Activated naive CD8-positive, alpha-beta T cell treated with anti-CD3 and anti-CD28 coated beads, Interleukin-2, amount 50 U/mL, for 24 hours (primary cell): ENCODE measurements at regions not wholly inside any gene's neighbourhood (a gene's known extent, or its start where the extent isn't known, plus 50 kb on each side); places are given as distances from the start of the nearest gene placed in this dataset.

ENCODE experiments used
- ATAC-seq: fragments of 150-1000 bp; cut with Tn5 transposase; one replicate; pipeline ENCODE4 v1.10.0; 2021
- DNase-seq: peaks from one replicate; pipeline ENCODE4 v3.0.0; 2021
- H3K27ac Mint-ChIP-seq: one replicate; pipeline ENCODE4 v1.8.0; 2021; ENCODE audit warnings: mild to moderate bottlenecking, mixed read lengths
- H3K27me3 Mint-ChIP-seq: one replicate; pipeline ENCODE4 v1.8.0; 2021; ENCODE audit warnings: mixed read lengths
- H3K36me3 Mint-ChIP-seq: one replicate; pipeline ENCODE4 v1.8.0; 2021; ENCODE audit warnings: low read depth, mixed read lengths
- H3K4me1 Mint-ChIP-seq: one replicate; pipeline ENCODE4 v1.8.0; 2021; ENCODE audit warnings: mixed read lengths
- H3K4me3 Mint-ChIP-seq: one replicate; pipeline ENCODE4 v1.8.0; 2021; ENCODE audit warnings: mild to moderate bottlenecking, moderate library complexity, mixed read lengths
- H3K9me3 Mint-ChIP-seq: one replicate; pipeline ENCODE4 v1.8.0; 2021; ENCODE audit warnings: mixed read lengths

DNA sequence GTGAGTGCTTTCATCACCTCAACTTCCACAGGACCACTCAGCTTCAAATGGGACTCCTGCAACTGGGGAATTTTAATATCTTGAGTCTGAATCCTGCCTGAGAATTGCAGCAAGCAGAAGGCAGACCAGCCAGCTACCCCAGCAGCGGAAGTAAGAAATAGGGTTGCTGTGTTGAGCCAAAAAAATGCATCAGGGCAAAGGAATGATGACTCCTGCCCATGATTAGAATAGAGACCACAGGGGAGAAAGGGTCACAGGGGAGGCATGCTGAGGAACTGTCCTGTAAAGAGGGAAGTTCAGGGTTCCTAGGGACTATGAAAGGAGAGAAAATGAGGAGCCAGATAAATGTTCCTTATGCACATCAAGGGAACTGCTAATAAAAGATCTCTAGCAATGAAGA is 370.2 kb downstream of the KCTD12 start:
- no peak for DNase-seq
- H3K27me3 Mint-ChIP-seq: peaks cover 18% of the 10 kb centered on the region
- no peaks in the 10 kb centered on the region for H3K36me3 Mint-ChIP-seq
- H3K27ac Mint-ChIP-seq: no peak overlapping the region
- no peaks in the 10 kb centered on the region for H3K9me3 Mint-ChIP-seq
- no peak for ATAC-seq
- no peak overlapping the region for H3K4me3 Mint-ChIP-seq
- H3K4me1 Mint-ChIP-seq: no peaks in the 10 kb centered on the region

DNA sequence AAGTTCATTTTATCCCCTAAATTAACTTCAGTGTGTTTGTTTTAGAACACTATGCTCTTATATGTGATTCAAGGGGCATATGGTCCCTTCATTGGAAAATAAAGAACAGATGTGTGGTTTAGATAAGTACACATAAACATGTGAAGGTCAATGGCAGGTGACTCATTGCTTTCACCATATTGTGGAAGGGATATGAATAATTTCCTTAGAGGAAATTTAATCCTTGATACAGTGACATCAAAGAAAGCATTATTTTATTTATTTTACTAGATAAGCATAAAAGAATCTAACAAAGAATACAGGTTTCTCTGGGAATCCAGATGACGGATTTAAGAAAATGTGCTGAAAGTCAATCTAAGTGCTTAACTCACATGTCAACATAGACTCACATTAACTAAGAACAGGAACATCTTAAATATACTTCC is 373.5 kb downstream of the KCTD12 start:
- no peak overlapping the region for H3K27ac Mint-ChIP-seq
- peak; percentile 57 for ATAC-seq
- H3K27me3 Mint-ChIP-seq: peaks cover 15% of the 10 kb centered on the region

DNA sequence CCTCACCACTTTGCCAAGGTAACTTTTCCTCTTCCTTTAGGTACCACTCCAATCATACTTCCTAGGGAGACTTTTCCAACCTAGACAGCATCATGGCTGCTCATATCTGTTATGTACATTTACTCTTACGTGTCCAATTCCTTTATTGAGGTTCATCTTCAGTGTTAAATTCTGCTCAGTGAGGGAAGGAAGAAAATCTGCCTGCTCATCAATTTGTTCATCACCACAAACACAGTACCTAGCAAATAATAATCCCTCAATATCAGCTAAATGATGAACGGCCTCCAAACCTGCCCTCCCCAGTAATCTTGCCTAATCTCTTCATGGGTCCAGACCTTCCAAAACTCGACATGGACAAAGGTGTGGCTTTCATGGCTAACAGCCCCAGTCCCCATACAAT is 380.8 kb downstream of the KCTD12 start:
- H3K36me3 Mint-ChIP-seq: no peaks in the 10 kb centered on the region
- H3K4me1 Mint-ChIP-seq: no peaks in the 10 kb centered on the region
- H3K4me3 Mint-ChIP-seq: no peak overlapping the region
- no peak for DNase-seq
- no peaks in the 10 kb centered on the region for H3K9me3 Mint-ChIP-seq
- H3K27me3 Mint-ChIP-seq: peaks cover 11% of the 10 kb centered on the region
- no peak overlapping the region for H3K27ac Mint-ChIP-seq
- ATAC-seq: no peak

More for the DNA sequence above, 373.5 kb downstream of the KCTD12 start:
- Mint-ChIP-seq H3K4me3 (no peak overlapping the region), H3K4me1 (no peaks in the 10 kb centered on the region), H3K36me3 (no peaks in the 10 kb centered on the region), H3K9me3 (no peaks in the 10 kb centered on the region)
- DNase-seq: no peak

DNA sequence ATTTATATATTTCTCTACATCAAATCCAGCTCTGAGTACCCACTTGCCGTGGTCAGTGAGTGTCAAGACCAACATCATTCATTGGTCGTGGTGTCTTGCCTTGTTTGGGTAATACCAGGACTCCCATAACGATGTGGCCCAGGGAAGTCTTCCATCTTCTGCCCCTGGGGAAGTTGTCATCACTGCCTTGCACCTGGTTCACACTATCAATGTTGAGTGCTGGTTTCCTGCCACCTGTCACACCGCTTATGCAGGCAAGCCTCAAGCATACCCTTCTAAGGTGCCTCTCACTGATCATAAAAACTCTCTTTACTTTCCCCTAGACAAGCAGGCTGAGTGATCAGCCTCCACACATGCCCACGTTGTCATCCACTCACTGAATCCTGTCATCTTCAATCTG is 382.4 kb downstream of the KCTD12 start:
- ATAC-seq (no peak), DNase-seq (no peak)
- H3K9me3 Mint-ChIP-seq: no peaks in the 10 kb centered on the region
- H3K4me3 Mint-ChIP-seq: no peak overlapping the region
- H3K36me3 Mint-ChIP-seq: no peaks in the 10 kb centered on the region
- H3K27me3 Mint-ChIP-seq: peaks cover 16% of the 10 kb centered on the region
- H3K4me1 Mint-ChIP-seq: no peaks in the 10 kb centered on the region
- H3K27ac Mint-ChIP-seq: no peak overlapping the region

DNA sequence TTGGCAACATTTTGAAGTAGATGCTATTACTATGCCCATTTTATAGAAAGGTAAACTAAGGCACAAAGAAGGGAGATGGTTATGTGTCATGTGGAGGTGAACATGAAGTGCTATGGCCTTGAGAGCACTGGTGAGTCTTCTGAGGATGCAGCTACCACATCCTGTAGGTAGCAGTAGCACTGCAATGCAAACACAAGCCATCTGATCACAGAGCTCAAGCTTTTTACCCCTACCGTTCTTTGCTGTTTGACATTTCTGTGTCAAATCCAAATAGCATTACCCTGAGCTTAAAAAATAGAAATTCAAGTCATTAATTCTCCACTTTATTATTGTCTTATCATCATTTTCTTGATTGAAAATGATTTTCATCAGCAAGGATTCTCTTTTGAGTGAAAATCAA is 382.9 kb downstream of the KCTD12 start:
- no peak overlapping the region for H3K4me3 Mint-ChIP-seq
- H3K27me3 Mint-ChIP-seq: peaks cover 16% of the 10 kb centered on the region
- H3K4me1 Mint-ChIP-seq: no peaks in the 10 kb centered on the region
- no peaks in the 10 kb centered on the region for H3K9me3 Mint-ChIP-seq
- H3K36me3 Mint-ChIP-seq: no peaks in the 10 kb centered on the region
- no peak for ATAC-seq
- H3K27ac Mint-ChIP-seq: no peak overlapping the region
- no peak for DNase-seq

DNA sequence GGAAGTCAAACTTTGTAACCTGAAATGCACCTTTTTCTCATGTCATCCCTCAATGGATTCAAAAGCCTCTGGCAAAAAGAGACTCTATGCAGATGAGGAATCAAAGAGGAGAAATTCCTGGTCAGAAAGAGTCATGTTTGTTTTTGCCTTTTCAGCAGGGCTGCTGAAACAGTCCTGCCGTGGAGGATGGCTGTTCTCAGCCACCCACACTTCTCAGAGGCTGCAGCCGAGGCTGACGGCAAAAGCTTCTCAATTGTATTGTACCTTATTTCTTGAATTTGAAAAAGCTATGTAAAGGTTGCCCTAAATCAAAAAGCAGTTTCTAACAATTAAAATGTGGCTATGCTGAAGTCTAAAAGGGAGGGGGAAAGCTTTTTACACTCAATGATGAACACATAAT is 385.3 kb downstream of the KCTD12 start:
- Mint-ChIP-seq H3K4me3 (no peak overlapping the region), H3K27ac (no peak overlapping the region), H3K27me3 (peaks cover 12% of the 10 kb centered on the region), H3K4me1 (no peaks in the 10 kb centered on the region), H3K36me3 (no peaks in the 10 kb centered on the region), H3K9me3 (no peaks in the 10 kb centered on the region)
- ATAC-seq: no peak
- no peak for DNase-seq

DNA sequence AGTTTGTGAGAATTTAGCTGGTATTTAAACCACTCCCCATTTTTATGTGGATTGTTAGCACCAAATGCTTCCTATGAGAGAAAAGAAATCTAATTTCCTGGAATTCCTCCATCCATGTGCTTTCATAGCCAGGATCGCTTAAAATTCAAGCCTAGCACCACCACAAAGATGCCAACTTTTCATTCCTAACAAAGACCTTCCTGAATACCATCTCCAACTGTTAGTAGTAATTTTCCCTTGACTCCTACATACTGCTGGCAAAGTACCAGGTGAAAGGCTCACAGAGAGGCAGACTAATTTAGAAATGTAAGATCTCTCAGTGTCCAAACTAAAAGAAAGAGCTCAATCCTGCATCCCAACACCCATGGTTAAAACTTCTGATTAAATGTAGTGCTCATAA is 386.3 kb downstream of the KCTD12 start:
- Mint-ChIP-seq H3K27ac (no peak overlapping the region), H3K9me3 (no peaks in the 10 kb centered on the region), H3K4me3 (no peak overlapping the region), H3K27me3 (peaks cover 7% of the 10 kb centered on the region), H3K36me3 (no peaks in the 10 kb centered on the region), H3K4me1 (no peaks in the 10 kb centered on the region)
- ATAC-seq (no peak), DNase-seq (no peak)

DNA sequence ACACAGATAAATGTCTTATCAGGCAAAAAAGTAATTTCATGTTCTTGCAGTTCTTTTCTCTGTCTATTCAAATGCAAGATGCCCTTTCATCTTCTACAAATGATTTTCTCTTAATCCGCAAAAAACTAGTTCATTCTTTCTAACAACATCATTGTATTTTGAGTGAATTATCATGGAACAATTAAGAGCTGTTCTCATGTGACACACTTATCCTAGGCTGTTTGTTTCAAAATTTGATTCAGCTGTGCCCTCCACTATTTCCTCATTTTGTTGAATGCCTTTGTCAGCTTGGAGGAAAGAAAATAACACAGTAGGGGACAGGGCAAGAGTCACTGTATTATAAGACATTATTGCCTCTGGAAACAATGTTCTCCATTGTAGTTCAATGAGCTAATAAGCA is 396.9 kb downstream of the KCTD12 start:
- H3K36me3 Mint-ChIP-seq: no peaks in the 10 kb centered on the region
- no peak overlapping the region for H3K27ac Mint-ChIP-seq
- no peak for ATAC-seq
- peaks cover 2% of the 10 kb centered on the region for H3K27me3 Mint-ChIP-seq
- no peak for DNase-seq
- no peak overlapping the region for H3K4me3 Mint-ChIP-seq
- H3K4me1 Mint-ChIP-seq: no peaks in the 10 kb centered on the region
- H3K9me3 Mint-ChIP-seq: no peaks in the 10 kb centered on the region

DNA sequence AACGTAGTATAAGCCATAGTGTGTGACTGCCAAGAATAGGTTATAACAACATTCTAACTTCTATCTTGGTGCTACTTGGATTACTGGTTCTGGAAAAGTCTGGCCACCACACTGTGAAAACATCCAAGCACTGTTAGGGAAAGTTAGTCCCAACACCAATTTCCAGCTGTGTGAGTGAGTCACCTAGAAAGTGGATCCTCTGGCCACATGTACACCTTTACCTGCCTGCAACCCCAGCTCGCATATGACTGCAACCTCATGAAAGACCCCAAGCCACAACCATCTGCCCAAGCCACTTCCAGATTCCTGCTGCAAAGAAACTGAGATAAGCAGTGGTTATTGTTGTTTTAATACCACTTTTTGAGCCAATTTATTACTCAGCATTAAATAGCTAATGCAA is 404.5 kb downstream of the KCTD12 start:
- DNase-seq (no peak), ATAC-seq (no peak)
- H3K4me3 Mint-ChIP-seq: no peak overlapping the region
- H3K27ac Mint-ChIP-seq: no peak overlapping the region
- H3K36me3 Mint-ChIP-seq: no peaks in the 10 kb centered on the region
- no peaks in the 10 kb centered on the region for H3K27me3 Mint-ChIP-seq
- H3K4me1 Mint-ChIP-seq: no peaks in the 10 kb centered on the region
- no peaks in the 10 kb centered on the region for H3K9me3 Mint-ChIP-seq

DNA sequence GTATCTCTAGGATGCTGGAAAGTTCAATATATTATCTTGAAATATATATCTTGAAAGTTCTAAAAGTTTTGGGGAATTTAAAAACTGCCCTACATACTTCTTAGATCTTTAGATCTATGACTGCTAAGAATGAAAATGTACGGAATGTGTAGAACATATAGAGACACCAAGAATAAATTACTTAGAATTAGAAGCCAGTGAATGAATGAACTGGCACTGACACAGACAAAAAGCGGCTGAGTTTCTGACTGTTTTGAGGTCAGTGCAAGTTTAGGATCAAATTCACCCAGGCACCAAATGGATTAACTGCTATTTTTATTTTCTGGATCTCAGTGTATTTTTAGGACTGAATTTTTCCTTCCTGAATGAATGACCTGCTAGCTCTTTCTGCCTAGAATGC is 411.2 kb downstream of the KCTD12 start:
- no peaks in the 10 kb centered on the region for H3K9me3 Mint-ChIP-seq
- no peak overlapping the region for H3K27ac Mint-ChIP-seq

DNA sequence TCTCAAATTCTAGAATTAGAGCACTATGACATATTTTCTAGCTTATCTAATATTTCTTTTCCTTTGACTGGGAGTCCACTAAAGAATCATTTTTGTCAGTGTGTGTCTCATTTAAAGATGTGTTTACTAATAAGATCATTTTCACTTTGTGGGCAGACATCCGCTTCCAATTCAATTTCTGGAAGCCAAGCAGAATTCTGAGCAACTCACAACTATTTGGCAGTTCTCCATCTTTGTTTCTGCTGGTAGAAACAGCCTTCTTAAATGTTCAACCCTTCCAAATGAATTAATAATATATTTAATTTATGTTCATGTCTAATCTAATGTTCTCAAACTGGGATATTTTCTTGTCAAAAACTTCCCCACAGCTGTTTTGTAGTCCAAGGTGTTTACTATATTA is 411.8 kb downstream of the KCTD12 start:
- Mint-ChIP-seq H3K27ac (no peak overlapping the region), H3K4me1 (no peaks in the 10 kb centered on the region), H3K4me3 (no peak overlapping the region), H3K27me3 (peaks cover 2% of the 10 kb centered on the region), H3K9me3 (no peaks in the 10 kb centered on the region), H3K36me3 (no peaks in the 10 kb centered on the region)
- no peak for ATAC-seq
- no peak for DNase-seq

More for the DNA sequence above, 411.2 kb downstream of the KCTD12 start:
- no peaks in the 10 kb centered on the region for H3K36me3 Mint-ChIP-seq
- H3K4me3 Mint-ChIP-seq: no peak overlapping the region
- H3K4me1 Mint-ChIP-seq: no peaks in the 10 kb centered on the region
- peaks cover 2% of the 10 kb centered on the region for H3K27me3 Mint-ChIP-seq
- no peak for DNase-seq
- no peak for ATAC-seq

DNA sequence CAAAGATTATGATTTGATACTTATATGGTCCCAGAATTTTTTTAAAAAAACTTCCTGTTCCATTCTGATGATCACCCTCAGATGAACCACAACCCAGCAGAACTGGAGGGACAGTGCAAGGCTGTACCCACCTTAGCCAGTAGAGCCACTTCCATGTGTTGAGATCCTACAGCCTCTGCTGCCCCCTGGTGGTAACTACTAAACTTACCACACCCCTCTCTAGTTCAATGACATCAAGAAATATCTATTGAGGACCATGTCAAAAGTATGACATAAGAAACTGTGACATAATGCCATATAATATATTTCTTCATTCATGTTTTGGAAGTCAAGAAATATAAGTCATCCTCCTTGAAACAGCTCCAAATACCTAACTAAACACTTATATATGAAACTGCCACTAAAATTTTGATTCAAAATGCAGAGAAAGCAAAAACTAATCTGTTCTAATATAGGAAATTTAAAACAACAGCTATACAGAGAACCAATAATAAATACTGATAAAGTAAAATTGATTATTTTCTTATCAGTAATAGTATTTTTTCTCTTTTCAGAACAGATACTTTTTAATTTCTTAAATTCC is 412.6 kb downstream of the KCTD12 start:
- ATAC-seq (peak; percentile 96), DNase-seq (peak; percentile 70)
- H3K36me3 Mint-ChIP-seq: no peaks in the 10 kb centered on the region
- no peaks in the 10 kb centered on the region for H3K4me1 Mint-ChIP-seq
- no peaks in the 10 kb centered on the region for H3K9me3 Mint-ChIP-seq
- H3K4me3 Mint-ChIP-seq: no peak overlapping the region
- no peak overlapping the region for H3K27ac Mint-ChIP-seq
- H3K27me3 Mint-ChIP-seq: peaks cover 2% of the 10 kb centered on the region

DNA sequence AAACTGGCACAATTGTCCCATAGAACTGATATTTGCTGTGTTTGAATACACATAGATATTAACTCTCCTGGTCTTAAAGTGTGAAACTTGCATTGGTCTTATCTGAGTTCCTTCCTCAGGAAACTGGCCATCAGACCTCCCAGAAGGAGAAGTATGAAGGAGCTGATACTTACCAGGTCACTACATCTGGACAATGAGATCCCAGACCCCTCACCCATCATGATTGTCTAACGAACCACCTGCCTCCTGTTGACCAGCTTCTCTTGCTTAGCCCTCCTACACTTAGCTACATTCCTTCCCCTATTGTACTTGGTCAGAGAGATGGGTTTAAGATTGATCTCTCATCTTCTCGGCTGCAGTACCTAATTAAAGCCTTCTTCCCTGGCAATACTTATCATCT is 413.3 kb downstream of the KCTD12 start:
- Mint-ChIP-seq H3K27ac (no peak overlapping the region), H3K4me3 (no peak overlapping the region), H3K4me1 (no peaks in the 10 kb centered on the region), H3K36me3 (no peaks in the 10 kb centered on the region), H3K27me3 (peaks cover 2% of the 10 kb centered on the region), H3K9me3 (no peaks in the 10 kb centered on the region)
- ATAC-seq (no peak), DNase-seq (no peak)

DNA sequence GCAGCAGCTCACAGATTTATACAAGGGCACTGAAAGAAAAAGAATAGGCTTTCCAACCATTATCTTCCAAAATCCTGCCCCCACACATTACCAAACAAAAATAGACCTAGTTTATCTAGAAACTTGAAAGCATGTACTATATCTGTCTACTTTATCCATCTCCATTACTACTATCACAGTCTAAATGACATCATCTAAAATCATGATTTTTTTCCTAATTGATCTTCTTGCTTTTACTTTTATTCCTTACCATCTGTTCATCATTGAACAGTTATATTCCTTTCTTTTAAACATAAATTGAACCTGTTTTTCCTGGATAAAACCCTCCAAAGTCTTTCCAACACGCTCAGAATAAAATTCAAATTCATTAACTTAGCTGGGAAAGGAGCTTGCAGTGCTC is 414.7 kb downstream of the KCTD12 start:
- DNase-seq: no peak
- H3K27me3 Mint-ChIP-seq: peaks cover 2% of the 10 kb centered on the region
- no peaks in the 10 kb centered on the region for H3K4me1 Mint-ChIP-seq
- H3K9me3 Mint-ChIP-seq: no peaks in the 10 kb centered on the region
- H3K4me3 Mint-ChIP-seq: no peak overlapping the region
- no peak for ATAC-seq
- no peaks in the 10 kb centered on the region for H3K36me3 Mint-ChIP-seq
- no peak overlapping the region for H3K27ac Mint-ChIP-seq

DNA sequence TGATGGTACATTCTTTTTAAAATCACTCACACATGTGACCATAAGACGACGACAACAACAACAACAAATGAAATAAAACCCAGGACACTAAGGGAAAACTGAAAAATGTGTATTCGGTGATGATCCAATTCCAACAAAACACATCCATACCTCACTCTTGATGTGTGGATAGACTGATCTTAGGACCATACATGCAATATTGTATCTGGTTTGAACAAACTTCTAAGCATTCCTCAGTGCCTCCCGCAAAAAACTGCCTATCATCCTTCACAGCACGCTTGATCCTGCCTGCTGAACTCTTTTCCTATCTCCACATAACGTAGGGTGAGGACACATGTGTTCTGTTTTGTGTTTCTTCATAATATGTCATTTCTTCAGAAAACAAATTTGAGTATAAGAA is 415.2 kb downstream of the KCTD12 start:
- Mint-ChIP-seq H3K4me1 (no peaks in the 10 kb centered on the region), H3K9me3 (no peaks in the 10 kb centered on the region), H3K4me3 (no peak overlapping the region), H3K36me3 (no peaks in the 10 kb centered on the region), H3K27me3 (peaks cover 2% of the 10 kb centered on the region), H3K27ac (no peak overlapping the region)
- ATAC-seq: no peak
- DNase-seq: no peak

DNA sequence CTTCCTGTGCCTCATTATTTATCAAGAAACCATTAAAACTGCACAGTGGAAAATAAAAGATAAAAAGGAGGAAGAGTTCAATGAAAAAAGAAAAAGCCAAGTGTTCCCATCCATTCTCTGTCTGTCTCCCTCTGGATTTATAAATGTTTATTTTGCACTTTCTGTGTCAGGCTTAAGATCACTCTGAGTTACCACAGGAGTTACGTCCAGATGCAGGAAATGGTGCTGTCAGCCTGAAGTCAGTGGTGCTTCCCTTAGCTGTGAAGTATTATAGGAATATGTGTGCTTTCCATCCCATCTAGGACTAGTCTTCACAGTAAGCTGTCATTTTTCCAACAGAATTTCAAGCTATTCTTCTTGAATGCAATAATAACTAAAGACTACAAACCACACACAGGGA is 420.2 kb downstream of the KCTD12 start:
- no peak overlapping the region for H3K27ac Mint-ChIP-seq
- H3K36me3 Mint-ChIP-seq: no peaks in the 10 kb centered on the region
- DNase-seq (no peak), ATAC-seq (no peak)
- no peak overlapping the region for H3K4me3 Mint-ChIP-seq
- no peaks in the 10 kb centered on the region for H3K9me3 Mint-ChIP-seq
- no peaks in the 10 kb centered on the region for H3K27me3 Mint-ChIP-seq
- no peaks in the 10 kb centered on the region for H3K4me1 Mint-ChIP-seq
